Superior temporal gyrus (tissue), 1 donor: ENCODE measurements at regions not wholly inside any gene's neighbourhood (a gene's known extent, or its start where the extent isn't known, plus 50 kb on each side); places are given as distances from the start of the nearest gene placed in this dataset.
"Not testable (repeated sequence)": the region's sequence is repeated elsewhere in the genome, so short reads cannot be mapped to it uniquely, and the experiment has no call there.

Experiments
- DNase-seq: peaks from one replicate; pipeline ENCODE4 v3.0.0-alpha.2; 2016; ENCODE audit errors: extremely low spot score

GRCh38 chr2:88802026-88802425, 110.6 kb downstream of the RPIA start:
- DNase-seq, result not testable (repeated sequence)

- DNase-seq, result no peak
Measured at GRCh38 chr2:88807237-88807962, 115.9 kb downstream of the RPIA start.

- DNase-seq, result no peak
Measured at GRCh38 chr2:88808083-88808482, 116.6 kb downstream of the RPIA start.

GRCh38 chr2:88808652-88809051, 117.2 kb downstream of the RPIA start:
- no peak for DNase-seq

- no peak for DNase-seq
Measured at GRCh38 chr2:88809216-88809615, 117.7 kb downstream of the RPIA start.

- DNase-seq, result no peak
Measured at GRCh38 chr2:88810017-88810416, 118.5 kb downstream of the RPIA start.

- no peak for DNase-seq
Measured at GRCh38 chr2:88810488-88810887, 119.0 kb downstream of the RPIA start.

- no peak for DNase-seq
Measured at GRCh38 chr2:88811233-88811632, 119.8 kb downstream of the RPIA start.

GRCh38 chr2:88811681-88812080, 120.2 kb downstream of the RPIA start:
- DNase-seq, result no peak

GRCh38 chr2:88813612-88814011, 122.1 kb downstream of the RPIA start:
- no peak for DNase-seq

- DNase-seq, result no peak
Measured at GRCh38 chr2:88815282-88815681, 123.8 kb downstream of the RPIA start.

- no peak for DNase-seq
Measured at GRCh38 chr2:88815697-88816096, 124.2 kb downstream of the RPIA start.

- no peak for DNase-seq
Measured at GRCh38 chr2:88818381-88818780, 126.9 kb downstream of the RPIA start.

- DNase-seq, result no peak
Measured at GRCh38 chr2:88824951-88825350, 133.5 kb downstream of the RPIA start.

- no peak for DNase-seq
Measured at GRCh38 chr2:88826399-88826798, 134.9 kb downstream of the RPIA start.

GRCh38 chr2:88827821-88828220, 136.3 kb downstream of the RPIA start:
- no peak for DNase-seq

- no peak for DNase-seq
Measured at GRCh38 chr2:88828397-88829137, 137.1 kb downstream of the RPIA start.

GRCh38 chr2:88829607-88830463, 138.4 kb downstream of the RPIA start:
- DNase-seq, result no peak

- no peak for DNase-seq
Measured at GRCh38 chr2:88831071-88831791, 139.8 kb downstream of the RPIA start.

- peak; percentile 48 for DNase-seq
Measured at GRCh38 chr2:88831792-88832248, 140.3 kb downstream of the RPIA start.

- DNase-seq, result no peak
Measured at GRCh38 chr2:88832311-88832991, 141.0 kb downstream of the RPIA start.
